Adrenal gland (tissue), 9 donors: ENCODE measurements at regions not wholly inside any gene's neighbourhood (a gene's known extent, or its start where the extent isn't known, plus 50 kb on each side); places are given as distances from the start of the nearest gene placed in this dataset.
A peak's percentile ranks its signal among the peaks of the same experiment; 100 is the strongest.
"Not testable (repeated sequence)": the region's sequence is repeated elsewhere in the genome, so short reads cannot be mapped to it uniquely, and the experiment has no call there.

Source experiments
- DNase-seq, 7 donors: peaks; one replicate each; pipeline ENCODE4 v3.0.0-alpha.2; 2019 to 2020
- H3K27ac ChIP-seq, 5 donors: fragments of 200-600 bp; sonication (generic) in 4 of 5; 1 replicate in 3 of 5; 2 replicates in 2 of 5; pipeline versions ENCODE4 v1.5.1 to v1.8.0; 2016 to 2020; ENCODE audit warnings: mild to moderate bottlenecking in 1 of 5
- H3K27me3 ChIP-seq: fragments of 200-600 bp; 2 replicates; pipeline ENCODE4 v1.8.0; 2021
- H3K36me3 ChIP-seq, 2 donors: fragments of 200-600 bp; replicated peaks in 1 of 2; 1 replicate in 1 of 2; 2 replicates in 1 of 2; pipeline versions ENCODE4 v1.5.1 to v1.8.0; 2018 to 2022
- H3K4me1 ChIP-seq, 2 donors: fragments of 200-600 bp; replicated peaks in 1 of 2; 1 replicate in 1 of 2; 2 replicates in 1 of 2; pipeline versions ENCODE4 v1.5.1 to v1.8.0; 2018 to 2021
- H3K4me3 ChIP-seq, 4 donors: fragments of 200-600 bp; sonication (generic) in 3 of 4; one replicate each; pipeline ENCODE4 v1.5.1; 2016 to 2018
- H3K9me3 ChIP-seq, 3 donors: fragments of 200-600 bp; sonication (generic) in 1 of 3; replicated peaks in 1 of 3; 1 replicate in 2 of 3; 2 replicates in 1 of 3; pipeline versions ENCODE4 v1.5.1 to v1.8.0; 2016 to 2021
- CTCF ChIP-seq, 6 experiments: fragments of 450-650 bp in 4 of 6; fragments of 200-600 bp in 2 of 6; sonication (generic) in 1 of 6; IDR thresholded peaks; 1 replicate in 5 of 6; 2 replicates in 1 of 6; pipeline versions ENCODE4 v1.5.1 to v1.8.0; 2016 to 2021; ENCODE audit warnings: antibody characterized with exemption in 6 of 6, mild to moderate bottlenecking in 2 of 6, moderate library complexity in 1 of 6
- POLR2A ChIP-seq, 2 donors: fragments of 450-650 bp; IDR thresholded peaks; one replicate each; pipeline ENCODE4 v1.6.1; 2017; ENCODE audit warnings: antibody characterized with exemption in 2 of 2, mild to moderate bottlenecking in 2 of 2, moderate library complexity in 1 of 2
- WGBS, 4 donors: extraction: QIAGEN DNeasy Blood & Tissue Kit in 2 of 4; methylation state at CpG; one replicate each; pipeline versions ENCODE4 v1.1.5 to v1.1.7; 2013 to 2017; 5-methylcytosine and 5-hydroxymethylcytosine counted together
- intact Hi-C, 2 donors: fragments of 100-400 bp; cut with DNase I; formaldehyde crosslinking; loops; one replicate each; pipeline versions ENCODE4 v1.14.1 to v1.15.0; 2022 to 2023
- donor health status: healthy with polysubstance abuse.
- donor health status: Bipolar disorder and iron deficiency.
- donor health status: DM: yes; HTN: yes; CAD: no.
- donor health status: DM: no; HTN: no; CAD: no.
- donor health status: DM: no; HTN: no; CAD: no.

GRCh38 chrX:65451663-65452062, 82.9 kb downstream of the LAS1L start:
- H3K36me3 ChIP-seq = no peaks in the 10 kb centered on the region
- intact Hi-C loops = no loop called here
- peak in 2 of 7 donors; percentile 8 to 24 for DNase-seq
- TF ChIP-seq CTCF (IDR thresholded peaks at IDR 0.05) (peak; percentile 11 to 51 (median 20)), POLR2A (IDR thresholded peaks at IDR 0.05) (no peak)
- H3K4me1 ChIP-seq = no peaks in the 10 kb centered on the region
- H3K4me3 ChIP-seq = no peak overlapping the region
- H3K27ac ChIP-seq = no peak overlapping the region
- no peaks in the 10 kb centered on the region for H3K9me3 ChIP-seq
- 29 to 63% (median 40%) methylated on average over 2 of the region's 2 CpGs for WGBS, 4 donors
- H3K27me3 ChIP-seq = no peaks in the 10 kb centered on the region

GRCh38 chrX:65420154-65420553, 114.4 kb downstream of the LAS1L start:
- no peaks in the 10 kb centered on the region for H3K27me3 ChIP-seq
- H3K4me1 ChIP-seq = no peaks in the 10 kb centered on the region
- H3K27ac ChIP-seq = no peak overlapping the region
- no peaks in the 10 kb centered on the region for H3K36me3 ChIP-seq
- DNase-seq = no peak
- 74 to 96% (median 85%) methylated on average over 1 to 2 of the region's 2 CpGs for WGBS, 4 donors
- no peak overlapping the region for H3K4me3 ChIP-seq
- intact Hi-C loops = no loop called here
- no peaks in the 10 kb centered on the region for H3K9me3 ChIP-seq
- TF ChIP-seq CTCF (IDR thresholded peaks at IDR 0.05) = no peak
- no peak for TF ChIP-seq POLR2A (IDR thresholded peaks at IDR 0.05)

- Histone ChIP-seq H3K4me3 (peak overlapping the region in 1 of 4 donors; percentile 29), H3K27me3 (peaks cover 20% of the 10 kb centered on the region)
- intact Hi-C loops, H3K27ac ChIP-seq, H3K9me3 ChIP-seq, DNase-seq, H3K4me1 ChIP-seq, H3K36me3 ChIP-seq: not testable (repeated sequence)
- 1 to 55% (median 22%) methylated on average over 14 to 47 of the region's 48 CpGs for WGBS, 4 donors
These were observed 126.9 kb downstream of the LAS1L start for GRCh38 chrX:65407662-65408061.

GRCh38 chrX:65407157-65407626, 127.4 kb downstream of the LAS1L start:
- no peak for DNase-seq
- Histone ChIP-seq H3K9me3 (peaks cover 0 to 7% (median 0%) of the 10 kb centered on the region in 3 donors), H3K27ac (no peak overlapping the region), H3K4me3 (peak overlapping the region in 1 of 4 donors; percentile 29), H3K27me3 (peaks cover 25% of the 10 kb centered on the region), H3K4me1 (no peaks in the 10 kb centered on the region), H3K36me3 (no peaks in the 10 kb centered on the region)
- no peak for TF ChIP-seq CTCF (IDR thresholded peaks at IDR 0.05)
- TF ChIP-seq POLR2A (IDR thresholded peaks at IDR 0.05) = no peak
- 2 to 43% (median 21%) methylated on average over 21 to 40 of the region's 63 CpGs for WGBS, 4 donors
- intact Hi-C loops = no loop called here

GRCh38 chrX:65406532-65406931, 128.1 kb downstream of the LAS1L start:
- peak overlapping the region in 1 of 4 donors; percentile 29 for H3K4me3 ChIP-seq
- intact Hi-C loops = no loop called here

More at GRCh38 chrX:65406532-65406931, 128.1 kb downstream of the LAS1L start:
- TF ChIP-seq CTCF (IDR thresholded peaks at IDR 0.05) (no peak), POLR2A (IDR thresholded peaks at IDR 0.05) (no peak)
- no peak for DNase-seq
- peaks cover 25% of the 10 kb centered on the region for H3K27me3 ChIP-seq
- no peak overlapping the region for H3K27ac ChIP-seq
- peaks cover 0 to 7% (median 0%) of the 10 kb centered on the region in 3 donors for H3K9me3 ChIP-seq
- H3K4me1 ChIP-seq = no peaks in the 10 kb centered on the region
- H3K36me3 ChIP-seq = no peaks in the 10 kb centered on the region
- 3 to 49% (median 25%) methylated on average over 6 to 42 of the region's 52 CpGs; no CpG with 5 or more reads in 1 of the 4 donors for whole genome bisulfite sequencing, 4 donors
